HCT116 (cell line): ENCODE measurements at regions not wholly inside any gene's neighbourhood (a gene's known extent, or its start where the extent isn't known, plus 50 kb on each side); places are given as distances from the start of the nearest gene placed in this dataset.

Experiments used
- ATAC-seq: fragments of 200-7000 bp; cut with Tn5 transposase; 2 replicates; pipeline ENCODE4 v1.9.1; 2020; ENCODE audit warnings: mild to moderate bottlenecking, moderate library complexity
- BruUV-seq: library from RNA; stranded (reverse); fragments of 400-500 nt; replicated peaks from 2 replicates; lab custom pipeline; 2021; lab: Mats Ljungman, UMichigan
- CTCF ChIA-PET: fragments of 300-600 bp; sonication (Branson Sonifier 250); formaldehyde crosslinking; loops from one replicate; lab custom pipeline; 2021; ENCODE audit warnings: antibody characterized with exemption; lab: Charles Lee
- POLR2A ChIA-PET: fragments of 300-600, 350-600 bp; sonication (Branson Sonifier 250); formaldehyde crosslinking; loops from one replicate; lab custom pipeline; 2021; ENCODE audit warnings: antibody characterized with exemption; lab: Charles Lee
- RAD21 ChIA-PET, 2 experiments: fragments of 300-600 bp; sonication (Branson Sonifier 250); formaldehyde crosslinking; loops; one replicate each; lab custom pipeline; 2023; ENCODE audit warnings: low total read pairs in 2 of 2; ENCODE audit not compliant: uncharacterized antibody in 2 of 2, unreplicated experiment in 2 of 2, low non-redundant PET in 1 of 2; lab: Charles Lee
- DNase-seq: peaks from one replicate; pipeline ENCODE4 v3.0.0-alpha.2; 2010; ENCODE audit warnings: low read depth, low spot score
- H2AFZ ChIP-seq: fragments of 200-600 bp; shearing (Covaris generic), sonication (generic); 2 replicates; pipeline ENCODE4 v1.6.1; 2017; ENCODE audit warnings: low read depth, mixed run types, mixed read lengths, antibody characterized with exemption, low read length; ENCODE audit not compliant: poor library complexity, severe bottlenecking
- H3K27ac ChIP-seq: 2 replicates; pipeline ENCODE4 v1.5.1; 2012; ENCODE audit warnings: low read depth, low read length
- H3K27me3 ChIP-seq: fragments of 200-600 bp; sonication (generic); 2 replicates; pipeline ENCODE4 v1.6.1; 2016; ENCODE audit warnings: mixed run types, low read length, mixed read lengths; ENCODE audit not compliant: insufficient read depth
- H3K36me3 ChIP-seq, 2 experiments: fragments of 200-500 bp in 1 of 2; fragments of 200-600 bp in 1 of 2; sonication (Bioruptor generic) in 1 of 2; sonication (generic) in 1 of 2; 2 replicates each; pipeline versions ENCODE4 v1.5.1 to v1.6.1; 2014 to 2016; ENCODE audit warnings: low read length in 2 of 2, inconsistent platforms in 1 of 2, mixed read lengths in 1 of 2, mixed run types in 1 of 2; ENCODE audit not compliant: insufficient read depth in 2 of 2, control insufficient read depth in 1 of 2
- H3K4me1 ChIP-seq, 2 experiments: fragments of 200-600 bp in 1 of 2; sonication (generic) in 1 of 2; 2 replicates each; pipeline versions ENCODE4 v1.5.1 to v1.6.1; 2012 to 2017; ENCODE audit warnings: low read length in 2 of 2, inconsistent platforms in 1 of 2, mild to moderate bottlenecking in 1 of 2, mixed read lengths in 1 of 2, mixed run types in 1 of 2, moderate library complexity in 1 of 2; ENCODE audit not compliant: insufficient read depth in 2 of 2, control insufficient read depth in 1 of 2
- H3K4me2 ChIP-seq: fragments of 200-600 bp; sonication (generic); 2 replicates; pipeline ENCODE4 v1.6.1; 2017; ENCODE audit warnings: mixed run types, low read length, mixed read lengths
- H3K4me3 ChIP-seq, 2 experiments: fragments of 200-600 bp in 1 of 2; sonication (generic) in 1 of 2; replicated peaks in 1 of 2; 2 replicates each; pipeline ENCODE4 v1.5.1; 2011 to 2016; ENCODE audit warnings: low read length in 2 of 2, control low read depth in 1 of 2, low read depth in 1 of 2, mild to moderate bottlenecking in 1 of 2, mixed read lengths in 1 of 2, mixed run types in 1 of 2
- H3K79me2 ChIP-seq: fragments of 200-600 bp; sonication (generic); 2 replicates; pipeline ENCODE4 v1.6.1; 2017; ENCODE audit warnings: mild to moderate bottlenecking, mixed run types, low read length, moderate library complexity, mixed read lengths; ENCODE audit not compliant: insufficient read depth
- H3K9ac ChIP-seq: fragments of 200-600 bp; sonication (generic); 2 replicates; pipeline ENCODE4 v1.6.1; 2016; ENCODE audit warnings: low read length, mixed read lengths
- H3K9me2 ChIP-seq: fragments of 200-600 bp; sonication (generic), shearing (Covaris generic); 2 replicates; pipeline ENCODE4 v1.6.1; 2017; ENCODE audit warnings: mixed run types, mild to moderate bottlenecking, moderate library complexity; ENCODE audit not compliant: insufficient read depth
- H3K9me3 ChIP-seq, 2 experiments: fragments of 200-500 bp in 1 of 2; fragments of 200-600 bp in 1 of 2; sonication (Bioruptor generic) in 1 of 2; sonication (generic) in 1 of 2; 2 replicates each; pipeline ENCODE4 v1.6.1; 2014 to 2017; ENCODE audit warnings: low read length in 2 of 2, mixed read lengths in 2 of 2, inconsistent platforms in 1 of 2, low read depth in 1 of 2, mild to moderate bottlenecking in 1 of 2, mixed run types in 1 of 2, moderate library complexity in 1 of 2; ENCODE audit not compliant: control insufficient read depth in 1 of 2, insufficient read depth in 1 of 2
- H4K20me1 ChIP-seq: fragments of 200-600 bp; sonication (generic), shearing (Covaris generic); 2 replicates; pipeline ENCODE4 v1.6.1; 2017; ENCODE audit warnings: mixed run types, mild to moderate bottlenecking, moderate library complexity; ENCODE audit not compliant: insufficient read depth
- ATF3 ChIP-seq: IDR thresholded peaks from 2 replicates; pipeline ENCODE4 v1.6.1; 2012
- CBX3 ChIP-seq: IDR thresholded peaks from 2 replicates; pipeline ENCODE4 v1.6.1; 2012; ENCODE audit warnings: low read depth
- CEBPB ChIP-seq: IDR thresholded peaks from 2 replicates; pipeline ENCODE4 v1.6.1; 2012; ENCODE audit warnings: low read depth
- EGR1 ChIP-seq: IDR thresholded peaks from 2 replicates; pipeline ENCODE4 v1.6.1; 2012; ENCODE audit warnings: low read depth
- EZH2 ChIP-seq: fragments of 200-600 bp; sonication (generic); IDR thresholded peaks from 2 replicates; pipeline ENCODE4 v1.6.1; 2017; ENCODE audit warnings: antibody characterized with exemption, mixed run types
- EZH2phosphoT487 ChIP-seq: fragments of 200-600 bp; IDR thresholded peaks from 2 replicates; pipeline ENCODE4 v1.6.1; 2018; ENCODE audit warnings: antibody characterized with exemption, borderline replicate concordance
- JUND ChIP-seq: IDR thresholded peaks from 2 replicates; pipeline ENCODE4 v1.6.1; 2012
- POLR2A ChIP-seq: IDR thresholded peaks from 2 replicates; pipeline ENCODE4 v1.7.0; 2011; ENCODE audit warnings: borderline replicate concordance; ENCODE audit not compliant: insufficient read depth, insufficient read length; ENCODE audit errors: extremely low read depth
- POLR2AphosphoS5 ChIP-seq: IDR thresholded peaks from 2 replicates; pipeline ENCODE4 v1.6.1; 2011; ENCODE audit warnings: mild to moderate bottlenecking, low read depth, low read length, moderate library complexity
- RAD21 ChIP-seq: IDR thresholded peaks from 2 replicates; pipeline ENCODE4 v1.6.1; 2012; ENCODE audit warnings: low read depth, mild to moderate bottlenecking
- REST ChIP-seq: IDR thresholded peaks from 2 replicates; pipeline ENCODE4 v1.6.1; 2012; ENCODE audit warnings: low read depth
- SIN3A ChIP-seq: IDR thresholded peaks from 2 replicates; pipeline ENCODE4 v1.6.1; 2012; ENCODE audit warnings: low read depth
- SP1 ChIP-seq: IDR thresholded peaks from 2 replicates; pipeline ENCODE4 v1.6.1; 2012; ENCODE audit warnings: low read depth
- SRF ChIP-seq: IDR thresholded peaks from 2 replicates; pipeline ENCODE4 v1.6.1; 2012; ENCODE audit warnings: low read depth
- TCF7L2 ChIP-seq: IDR thresholded peaks from 2 replicates; pipeline ENCODE4 v1.7.0; 2011; ENCODE audit warnings: borderline replicate concordance, inconsistent platforms; ENCODE audit not compliant: insufficient read depth, insufficient read length; ENCODE audit errors: extremely low read depth
- YY1 ChIP-seq: IDR thresholded peaks from 2 replicates; pipeline ENCODE4 v1.6.1; 2011; ENCODE audit warnings: low read length, low read depth, moderate library complexity, mild to moderate bottlenecking; ENCODE audit not compliant: insufficient replicate concordance; ENCODE audit errors: extremely low read depth
- ZBTB33 ChIP-seq: IDR thresholded peaks from 2 replicates; pipeline ENCODE4 v1.6.1; 2011; ENCODE audit warnings: mild to moderate bottlenecking, low read length, moderate library complexity; ENCODE audit not compliant: insufficient replicate concordance; ENCODE audit errors: extremely low read depth
- ZFX ChIP-seq: fragments of 450-650 bp; IDR thresholded peaks from 2 replicates; pipeline ENCODE4 v1.6.1; 2017
- ZNF274 ChIP-seq: fragments of 200-500 bp; sonication (Bioruptor generic); IDR thresholded peaks from 2 replicates; pipeline ENCODE4 v1.6.1; 2014; ENCODE audit warnings: mild to moderate bottlenecking, low read depth, low read length, inconsistent platforms
- intact Hi-C: fragments of 100-400 bp; cut with micrococcal nuclease; formaldehyde crosslinking; loops from 2 replicates; pipeline ENCODE4 v1.10.0; 2022
- TF ChIP-seq, protein P1 (sequence below): IDR thresholded peaks from 2 replicates; pipeline ENCODE4 v1.6.1; 2012

GRCh38 chr4:1490011-1490653, 83.9 kb upstream of the NKX1-1 start:
- no peak overlapping the region for H3K9ac ChIP-seq
- intact Hi-C loops = no loop called here
- no peaks in the 10 kb centered on the region for H3K27me3 ChIP-seq
- H3K4me2 ChIP-seq = no peak overlapping the region
- TF ChIP-seq YY1 (no peak), EZH2phosphoT487 (no peak), ZBTB33 (no peak), CBX3 (no peak), EZH2 (no peak), RAD21 (no peak), SRF (no peak), ZFX (no peak), JUND (no peak), REST (no peak), CEBPB (no peak), TCF7L2 (no peak), EGR1 (no peak), ATF3 (no peak), ZNF274 (no peak), POLR2A (no peak), SIN3A (no peak), POLR2AphosphoS5 (no peak), SP1 (no peak)
- TF ChIP-seq, protein P1, sequence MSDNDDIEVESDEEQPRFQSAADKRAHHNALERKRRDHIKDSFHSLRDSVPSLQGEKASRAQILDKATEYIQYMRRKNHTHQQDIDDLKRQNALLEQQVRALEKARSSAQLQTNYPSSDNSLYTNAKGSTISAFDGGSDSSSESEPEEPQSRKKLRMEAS = no peak
- DNase-seq (no peak), ATAC-seq (no peak)
- no peak overlapping the region for H3K4me3 ChIP-seq
- no peak overlapping the region for H2AFZ ChIP-seq
- H3K9me2 ChIP-seq = no peaks in the 10 kb centered on the region
- ChIA-PET POLR2A (no interaction called here), CTCF (no interaction called here), RAD21 (no interaction called here)
- H3K9me3 ChIP-seq = peaks cover 4 to 14% of the 10 kb centered on the region in 2 experiments; a peak in 3 of 4 replicates
- H3K79me2 ChIP-seq = no peaks in the 10 kb centered on the region
- no TSS peak for BruUV-seq
- H3K27ac ChIP-seq = no peak overlapping the region
- H3K4me1 ChIP-seq = no peaks in the 10 kb centered on the region
- no peaks in the 10 kb centered on the region for H4K20me1 ChIP-seq
- H3K36me3 ChIP-seq = no peaks in the 10 kb centered on the region
